ENCODE measurements at regions not wholly inside any gene's neighbourhood (a gene's known extent, or its start where the extent isn't known, plus 50 kb on each side); places are given as distances from the start of the nearest gene placed in this dataset.
"Not testable (repeated sequence)": the region's sequence is repeated elsewhere in the genome, so short reads cannot be mapped to it uniquely, and the experiment has no call there.

DNA sequence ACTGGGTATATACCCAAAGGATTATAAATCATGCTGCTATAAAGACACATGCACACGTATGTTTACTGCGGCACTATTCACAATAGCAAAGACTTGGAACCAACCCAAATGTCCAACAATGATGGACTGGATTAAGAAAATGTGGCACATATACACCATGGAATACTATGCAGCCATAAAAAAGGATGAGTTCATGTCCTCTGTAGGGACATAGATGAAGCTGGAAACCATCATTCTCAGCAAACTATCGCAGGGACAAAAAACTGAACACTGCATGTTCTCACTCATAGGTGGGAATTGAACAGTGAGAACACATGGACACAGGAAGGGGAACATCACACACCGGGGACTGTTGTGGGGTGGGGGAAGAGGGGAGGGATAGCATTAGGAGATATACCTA, 1211.0 kb downstream of the FSCB start:
- TF ChIP-seq, protein P1, sequence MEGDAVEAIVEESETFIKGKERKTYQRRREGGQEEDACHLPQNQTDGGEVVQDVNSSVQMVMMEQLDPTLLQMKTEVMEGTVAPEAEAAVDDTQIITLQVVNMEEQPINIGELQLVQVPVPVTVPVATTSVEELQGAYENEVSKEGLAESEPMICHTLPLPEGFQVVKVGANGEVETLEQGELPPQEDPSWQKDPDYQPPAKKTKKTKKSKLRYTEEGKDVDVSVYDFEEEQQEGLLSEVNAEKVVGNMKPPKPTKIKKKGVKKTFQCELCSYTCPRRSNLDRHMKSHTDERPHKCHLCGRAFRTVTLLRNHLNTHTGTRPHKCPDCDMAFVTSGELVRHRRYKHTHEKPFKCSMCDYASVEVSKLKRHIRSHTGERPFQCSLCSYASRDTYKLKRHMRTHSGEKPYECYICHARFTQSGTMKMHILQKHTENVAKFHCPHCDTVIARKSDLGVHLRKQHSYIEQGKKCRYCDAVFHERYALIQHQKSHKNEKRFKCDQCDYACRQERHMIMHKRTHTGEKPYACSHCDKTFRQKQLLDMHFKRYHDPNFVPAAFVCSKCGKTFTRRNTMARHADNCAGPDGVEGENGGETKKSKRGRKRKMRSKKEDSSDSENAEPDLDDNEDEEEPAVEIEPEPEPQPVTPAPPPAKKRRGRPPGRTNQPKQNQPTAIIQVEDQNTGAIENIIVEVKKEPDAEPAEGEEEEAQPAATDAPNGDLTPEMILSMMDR (IDR thresholded peaks at IDR 0.05; ENCODE audit: low read depth, low read length, poor library complexity, severe bottlenecking) = not testable (repeated sequence)
- TF ChIP-seq EZH2phosphoT487 (IDR thresholded peaks at IDR 0.05; ENCODE audit: borderline replicate concordance, low read length) = not testable (repeated sequence)
